ENCODE measurements at regions not wholly inside any gene's neighbourhood (a gene's known extent, or its start where the extent isn't known, plus 50 kb on each side); places are given as distances from the start of the nearest gene placed in this dataset.
"Not testable (repeated sequence)": the region's sequence is repeated elsewhere in the genome, so short reads cannot be mapped to it uniquely, and the experiment has no call there.

DNA sequence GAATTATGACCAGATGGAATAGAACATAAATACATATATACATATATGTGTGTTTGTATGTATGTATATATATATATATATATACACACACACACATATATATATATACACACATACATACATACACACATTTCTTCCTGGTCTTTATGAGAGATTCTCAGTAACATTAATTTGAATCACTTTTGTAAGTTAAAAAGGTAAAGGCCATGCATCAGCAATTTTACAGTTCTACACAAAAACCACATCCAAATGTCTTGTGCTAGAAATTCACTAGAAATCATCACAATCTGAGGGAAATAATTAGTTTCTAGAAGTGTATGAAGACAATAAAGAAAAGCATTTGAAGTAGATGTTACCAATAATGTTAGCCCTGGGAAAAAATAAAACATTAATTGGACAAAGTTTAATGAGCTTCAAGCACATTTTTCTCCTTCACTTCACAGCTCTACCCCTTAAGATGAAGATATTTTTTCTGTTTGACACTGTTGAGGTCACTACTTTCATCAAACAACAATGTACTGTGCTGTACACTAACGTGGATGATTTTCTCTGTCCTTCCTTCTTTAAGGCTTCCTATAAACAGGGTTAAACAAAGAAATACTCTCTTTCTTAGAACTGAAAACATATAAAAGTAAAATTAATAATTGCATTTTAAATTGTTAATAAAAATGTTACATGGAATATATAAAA lies 189.2 kb upstream of the NR4A3 start:
- no peak for DNase-seq (ENCODE audit: low read depth)

DNA sequence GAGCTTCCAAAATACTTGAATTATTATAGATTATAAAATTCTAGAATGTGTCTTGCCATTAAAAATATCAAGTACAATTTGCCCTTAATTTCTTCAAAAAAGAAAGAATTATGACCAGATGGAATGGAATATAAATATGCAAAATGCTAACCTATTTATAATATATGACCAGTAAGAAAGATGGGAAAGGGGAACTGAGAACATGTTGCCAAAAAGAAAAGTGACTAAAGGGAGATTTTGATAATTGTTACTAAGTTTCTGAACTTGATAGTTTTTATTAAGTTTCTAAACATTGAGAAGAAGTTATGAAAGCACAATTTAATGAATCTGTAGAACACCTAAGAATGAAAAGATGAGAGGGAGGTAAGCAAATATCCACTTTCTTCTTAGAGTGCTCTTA lies 188.4 kb upstream of the NR4A3 start:
- no peak for DNase-seq (ENCODE audit: low read depth)

DNA sequence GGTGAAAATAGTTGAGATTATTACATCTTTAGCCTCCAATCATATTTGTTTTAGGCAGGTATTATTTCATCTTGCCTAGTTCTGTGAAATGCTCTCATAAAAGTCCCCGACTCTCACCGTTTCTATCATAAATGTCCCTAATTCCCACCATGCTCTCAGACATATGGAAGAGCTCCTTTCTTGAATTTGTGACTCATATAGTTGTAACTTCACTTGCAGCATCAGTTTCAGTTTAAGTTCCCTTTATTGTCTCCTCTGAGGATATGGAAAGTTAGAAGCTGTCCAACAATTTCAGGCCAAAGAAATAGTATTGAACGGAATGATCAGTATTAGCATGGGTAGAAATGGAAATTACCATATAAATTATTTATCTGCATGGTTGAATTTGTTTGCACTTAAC lies 187.5 kb upstream of the NR4A3 start:
- no peak for DNase-seq (ENCODE audit: low read depth)

DNA sequence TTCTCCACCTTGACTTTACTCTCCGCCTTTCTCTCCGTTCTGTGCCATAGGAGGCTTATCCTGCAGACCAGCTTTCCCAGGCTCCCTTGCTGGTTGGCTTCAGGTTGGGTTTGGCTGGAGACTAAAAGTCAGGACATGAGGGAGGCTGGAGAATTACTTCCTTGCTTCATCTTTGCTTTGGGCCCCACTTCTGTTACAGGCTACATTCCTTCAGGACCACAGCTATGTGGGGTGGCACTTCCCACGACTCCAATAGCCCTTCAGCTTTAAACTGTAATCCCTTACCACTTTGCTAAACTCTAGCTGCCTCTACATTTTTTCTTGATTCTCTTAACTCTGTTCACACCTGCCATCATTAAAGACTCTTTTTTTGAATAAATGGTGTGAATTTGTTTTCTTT lies 186.7 kb upstream of the NR4A3 start:
- DNase-seq (ENCODE audit: low read depth) = no peak

DNA sequence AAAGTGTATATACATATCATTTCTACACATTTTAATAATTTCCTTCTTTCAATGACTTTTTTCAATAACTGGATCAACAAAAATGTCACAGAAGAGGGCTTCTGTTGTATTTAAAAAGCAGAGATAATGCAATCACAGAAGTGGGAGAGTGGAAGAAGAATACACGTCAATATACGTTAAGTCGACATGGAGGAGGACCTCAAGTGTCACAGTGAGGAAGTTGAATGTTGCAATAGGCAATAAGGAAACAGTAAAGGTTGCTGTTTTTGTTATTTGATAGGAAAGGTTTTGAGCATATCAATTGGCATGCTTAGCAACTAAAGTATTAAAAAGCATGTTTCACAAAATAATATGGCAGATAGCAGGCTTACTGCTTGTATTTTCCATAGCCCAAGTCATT lies 184.0 kb upstream of the NR4A3 start:
- DNase-seq (ENCODE audit: low read depth) = no peak

DNA sequence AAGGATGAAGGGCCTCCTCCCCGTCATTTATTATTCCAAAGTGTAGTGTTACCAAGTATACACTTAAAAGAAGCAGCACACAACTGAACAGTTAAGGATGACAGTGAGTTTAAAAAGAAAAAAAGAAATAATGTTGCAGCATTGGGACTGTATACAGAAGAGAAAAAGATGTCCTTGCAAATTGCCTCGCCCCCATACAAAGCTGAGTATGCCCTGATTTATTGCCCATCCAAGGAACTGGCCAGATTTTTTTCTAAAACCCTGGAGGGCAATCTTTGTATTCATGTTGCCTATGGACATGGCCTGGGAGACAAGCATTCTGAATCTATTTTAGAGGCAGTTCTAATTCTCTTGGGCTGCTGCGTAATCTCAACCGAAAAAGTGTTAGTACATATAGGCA lies 182.7 kb upstream of the NR4A3 start:
- no peak for DNase-seq (ENCODE audit: low read depth)

DNA sequence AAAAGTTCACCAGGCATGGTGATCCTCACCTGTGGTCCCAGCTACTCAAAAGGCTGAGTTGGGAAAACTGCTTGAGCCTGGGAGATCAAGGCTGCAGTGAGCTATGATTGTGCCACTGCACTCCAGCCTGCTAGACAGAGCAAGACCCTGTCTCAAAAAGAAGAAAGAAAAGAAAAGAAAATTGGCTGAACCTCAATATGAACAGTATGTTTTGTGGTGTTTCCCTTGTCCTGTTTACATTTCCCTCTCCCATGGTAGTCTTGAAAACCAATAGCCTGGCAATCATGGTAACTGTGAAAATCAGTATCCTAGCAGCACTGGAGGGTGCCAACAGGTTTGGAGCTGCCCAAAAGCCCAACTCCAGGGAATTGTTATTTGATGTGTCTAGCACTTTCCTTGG lies 174.1 kb upstream of the NR4A3 start:
- DNase-seq (ENCODE audit: low read depth) = no peak

DNA sequence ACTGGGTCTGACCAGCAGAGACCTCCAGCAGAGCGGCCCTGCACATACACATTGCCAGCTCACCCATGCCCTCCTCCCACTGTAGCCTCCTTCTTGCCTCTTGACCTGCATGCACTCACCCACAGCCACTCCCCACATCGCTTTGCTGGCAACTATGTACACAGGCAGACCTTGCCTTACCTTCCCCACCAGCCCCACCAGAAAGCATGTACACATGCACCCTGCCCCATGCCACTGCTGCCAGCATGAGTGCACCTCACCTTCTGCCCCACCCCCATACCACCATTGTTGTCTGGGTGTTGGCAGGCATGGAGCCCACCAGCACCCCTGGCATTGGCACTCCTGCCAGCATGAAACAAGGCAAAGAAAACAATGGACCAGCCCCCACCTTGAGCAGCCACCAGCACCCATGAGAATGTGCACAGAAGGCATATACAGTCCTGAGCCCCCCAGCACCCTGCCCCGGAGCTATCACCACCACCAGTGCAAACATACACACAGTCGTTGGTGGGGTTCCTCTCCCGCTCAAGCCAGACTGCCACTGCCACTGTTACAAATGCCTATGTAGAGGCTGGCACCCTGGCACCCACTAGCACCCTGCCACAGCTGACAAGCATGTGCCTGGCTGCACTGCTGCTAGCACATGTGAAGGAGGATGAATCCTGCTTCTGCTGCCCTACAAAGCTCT lies 171.4 kb upstream of the NR4A3 start:
- no peak for DNase-seq (ENCODE audit: low read depth)

DNA sequence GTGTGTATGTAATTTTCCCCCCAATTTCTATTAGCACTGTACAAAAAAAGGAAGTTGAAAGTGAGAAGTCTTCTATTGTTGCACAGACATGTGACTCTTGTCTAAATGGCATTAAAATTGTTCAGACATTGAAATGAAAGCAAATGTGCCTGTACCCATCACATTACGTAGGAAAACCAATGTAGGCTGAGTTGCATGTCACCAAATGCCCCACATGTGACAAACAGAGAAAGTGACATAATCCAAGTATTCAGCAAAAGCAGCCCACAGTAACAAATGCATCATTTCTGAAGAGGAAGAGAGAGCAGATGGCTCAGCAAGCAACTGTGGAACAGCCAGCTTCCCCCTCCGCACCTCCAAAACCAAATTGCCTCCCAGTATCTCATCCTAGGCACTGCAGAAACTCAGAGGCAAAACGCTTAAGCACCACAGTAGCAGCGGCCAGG lies 161.5 kb upstream of the NR4A3 start:
- DNase-seq (ENCODE audit: low read depth) = no peak

DNA sequence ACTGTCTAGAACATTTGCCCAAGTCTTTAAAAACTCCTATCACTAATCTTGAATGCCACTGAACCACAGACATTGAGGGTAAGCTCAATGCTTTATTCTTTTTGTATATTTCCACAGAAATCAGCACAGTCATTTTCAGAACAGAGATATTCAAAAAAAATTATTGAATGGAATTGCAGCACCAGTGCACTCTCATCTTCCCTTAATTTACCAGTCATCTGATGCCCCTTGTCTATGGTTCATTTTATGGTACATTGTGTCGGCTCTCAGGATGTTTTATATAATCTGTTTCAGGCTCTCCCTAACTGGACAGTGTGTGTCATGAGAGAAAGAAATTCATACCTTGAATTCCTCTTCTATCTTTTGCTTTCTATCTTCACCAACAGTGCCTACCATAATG lies 158.4 kb upstream of the NR4A3 start:
- DNase-seq (ENCODE audit: low read depth) = no peak

DNA sequence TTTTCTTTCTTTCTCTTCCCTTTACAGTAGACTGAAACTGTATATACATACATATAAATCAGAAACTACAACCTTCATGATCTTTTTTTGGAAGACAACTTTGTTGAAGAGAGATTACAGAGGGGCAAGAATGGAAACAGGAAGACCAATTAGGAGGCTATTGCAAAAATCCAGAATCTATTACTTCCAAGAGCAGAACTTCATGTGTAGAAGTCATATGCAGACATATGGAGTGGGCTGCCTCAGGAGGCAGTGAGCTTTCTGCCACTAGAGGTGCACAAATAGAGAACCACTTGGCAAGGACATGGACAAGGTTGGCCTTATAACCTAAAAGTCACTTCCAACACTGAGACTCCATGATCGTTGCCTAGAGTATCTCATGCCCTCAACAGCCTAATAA lies 157.8 kb upstream of the NR4A3 start:
- DNase-seq (ENCODE audit: low read depth) = no peak

DNA sequence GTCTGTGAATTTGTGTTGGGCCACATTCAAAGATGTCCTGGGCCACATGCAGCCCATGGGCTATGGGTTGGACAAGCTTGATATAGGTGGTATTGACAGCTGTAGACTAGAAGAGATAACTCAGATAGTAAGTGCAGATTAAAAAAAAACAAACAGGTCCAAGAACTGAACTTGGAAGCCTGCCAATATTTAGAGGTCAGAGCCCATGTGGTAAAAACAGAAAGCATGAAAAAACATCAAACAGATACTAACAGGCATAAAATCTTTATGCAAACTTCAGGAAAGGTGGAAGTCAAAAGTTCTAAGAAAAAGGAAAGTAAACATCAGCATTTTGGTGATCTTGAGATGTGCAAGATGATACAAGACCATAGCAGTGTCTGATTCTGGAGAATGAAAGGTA lies 155.1 kb upstream of the NR4A3 start:
- DNase-seq (ENCODE audit: low read depth) = no peak

DNA sequence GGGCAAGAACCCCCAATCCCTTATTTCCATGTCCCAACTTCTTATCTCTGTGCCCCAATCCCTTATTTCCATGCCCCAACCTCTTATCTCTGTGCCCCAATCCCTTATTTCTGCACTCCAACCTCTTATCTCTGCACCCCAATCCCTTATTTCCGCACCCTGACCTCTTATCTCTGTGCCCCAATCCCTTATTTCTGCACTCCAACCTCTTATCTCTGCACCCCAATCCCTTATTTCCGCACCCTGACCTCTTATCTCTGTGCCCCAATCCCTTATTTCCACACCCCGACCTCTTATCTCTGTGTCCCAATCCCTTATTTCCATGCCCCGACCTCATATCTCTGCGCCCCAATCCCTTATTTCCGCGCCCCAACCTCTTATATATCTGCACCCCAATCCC lies 150.8 kb upstream of the NR4A3 start:
- DNase-seq (ENCODE audit: low read depth) = not testable (repeated sequence)

DNA sequence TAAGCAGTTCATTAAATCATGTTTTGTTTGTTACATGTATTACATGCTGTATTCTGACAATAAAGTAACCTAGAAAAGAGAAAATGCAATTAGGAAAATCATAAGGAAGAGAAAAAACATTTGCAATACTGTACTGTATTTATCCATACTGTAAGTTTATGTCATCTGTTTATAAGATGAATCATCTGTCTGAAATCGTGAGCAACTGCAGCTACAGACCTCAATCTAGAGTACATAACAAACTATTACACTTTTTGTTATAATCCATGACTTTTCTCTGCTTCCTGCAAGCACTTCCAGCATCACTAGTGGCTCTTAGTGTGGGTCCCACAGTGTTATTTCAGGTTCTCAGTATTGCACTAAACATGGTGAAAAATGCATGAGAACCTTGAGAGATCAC lies 144.4 kb upstream of the NR4A3 start:
- DNase-seq (ENCODE audit: low read depth) = peak; percentile 19

DNA sequence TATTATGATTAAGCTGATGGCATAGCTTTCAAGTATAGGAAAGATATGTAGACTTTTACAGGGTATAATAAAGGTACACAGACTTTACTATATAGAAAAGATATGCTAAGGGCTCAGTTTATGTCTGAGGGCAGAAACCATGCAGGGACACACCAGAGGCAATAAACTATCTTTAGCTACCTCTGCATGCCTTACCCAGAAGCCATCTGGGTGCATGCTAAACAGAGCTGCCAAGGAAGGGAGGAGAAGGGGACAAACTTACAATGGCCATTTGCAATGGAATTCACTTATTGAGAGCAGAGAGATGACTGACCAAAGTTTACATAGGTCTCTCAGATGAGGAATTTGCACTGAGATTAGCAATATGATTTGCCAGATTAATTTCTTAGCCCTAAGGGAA lies 143.1 kb upstream of the NR4A3 start:
- DNase-seq (ENCODE audit: low read depth) = no peak

DNA sequence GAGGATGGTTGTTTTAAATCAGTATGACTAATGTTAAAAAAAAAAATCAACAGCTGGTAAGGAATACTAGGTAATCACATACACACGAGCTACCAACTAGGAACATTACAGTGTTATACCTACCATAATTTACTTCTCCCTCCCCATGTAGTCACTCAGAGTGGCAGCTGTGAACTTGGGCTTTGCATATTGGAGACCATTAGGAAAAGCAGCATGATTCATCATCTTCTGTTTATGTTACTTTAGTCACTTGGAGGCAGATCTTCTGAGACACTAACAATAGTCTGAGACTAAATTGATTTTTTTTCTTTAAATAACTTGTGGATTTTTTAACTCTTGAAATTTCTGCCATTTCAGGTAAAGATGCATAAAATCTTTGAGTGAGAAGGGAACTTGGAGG lies 141.5 kb upstream of the NR4A3 start:
- peak; percentile 20 for DNase-seq (ENCODE audit: low read depth)

DNA sequence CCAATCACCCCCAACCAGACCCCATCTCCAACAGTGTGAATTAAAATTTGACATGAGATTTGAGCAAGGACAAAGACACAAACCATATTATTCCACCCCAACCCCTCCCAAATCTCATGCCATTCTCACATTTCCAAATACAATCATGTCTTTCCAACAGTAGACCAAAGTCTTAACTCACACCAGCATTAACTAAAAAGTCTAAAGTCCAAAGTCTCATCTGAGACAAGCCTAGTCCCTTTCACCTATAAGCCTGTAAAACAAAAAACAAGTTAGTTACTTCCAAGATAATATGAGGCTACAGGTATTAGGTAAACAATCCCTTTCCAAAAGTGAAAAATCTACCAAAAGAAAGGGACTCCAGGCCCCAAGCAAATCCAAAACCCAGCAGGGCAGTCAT lies 140.6 kb upstream of the NR4A3 start:
- no peak for DNase-seq (ENCODE audit: low read depth)

DNA sequence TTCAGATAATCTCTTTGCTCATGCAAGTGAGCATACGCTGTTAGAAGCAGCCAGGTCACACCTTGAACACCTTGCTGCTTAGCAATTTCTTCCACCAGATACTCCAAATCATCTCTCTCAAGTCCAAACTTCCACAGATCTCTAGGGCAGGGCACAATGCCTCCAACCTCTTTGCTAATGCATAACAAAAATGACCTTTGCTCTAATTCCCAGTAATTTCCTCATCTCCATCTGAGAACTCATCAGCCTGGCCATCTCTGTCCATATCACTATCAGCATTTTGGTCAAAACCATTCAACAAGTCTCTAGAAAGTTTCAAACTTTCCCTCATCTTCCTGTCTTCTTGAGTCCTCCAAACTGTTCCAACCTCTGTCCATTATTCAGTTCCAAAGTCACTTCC lies 139.3 kb upstream of the NR4A3 start:
- no peak for DNase-seq (ENCODE audit: low read depth)

DNA sequence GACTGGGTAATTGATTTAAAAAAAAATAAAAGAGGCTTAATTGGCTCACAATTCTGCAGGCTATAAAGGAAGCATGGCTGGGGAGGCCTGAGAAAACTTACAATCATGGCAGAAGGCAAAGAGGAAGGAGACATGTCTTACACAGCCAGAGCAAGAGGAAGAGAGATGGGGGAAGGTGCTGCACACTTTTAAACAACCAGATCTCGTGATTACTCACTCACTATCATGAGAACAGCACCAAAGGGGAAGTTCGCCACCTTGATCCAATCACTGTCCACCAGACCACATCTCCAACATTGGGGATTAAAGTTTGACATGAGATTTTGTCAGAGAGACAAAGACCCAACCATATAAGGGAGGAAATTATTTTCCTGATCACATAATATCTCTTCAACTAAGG lies 138.8 kb upstream of the NR4A3 start:
- DNase-seq (ENCODE audit: low read depth) = no peak

DNA sequence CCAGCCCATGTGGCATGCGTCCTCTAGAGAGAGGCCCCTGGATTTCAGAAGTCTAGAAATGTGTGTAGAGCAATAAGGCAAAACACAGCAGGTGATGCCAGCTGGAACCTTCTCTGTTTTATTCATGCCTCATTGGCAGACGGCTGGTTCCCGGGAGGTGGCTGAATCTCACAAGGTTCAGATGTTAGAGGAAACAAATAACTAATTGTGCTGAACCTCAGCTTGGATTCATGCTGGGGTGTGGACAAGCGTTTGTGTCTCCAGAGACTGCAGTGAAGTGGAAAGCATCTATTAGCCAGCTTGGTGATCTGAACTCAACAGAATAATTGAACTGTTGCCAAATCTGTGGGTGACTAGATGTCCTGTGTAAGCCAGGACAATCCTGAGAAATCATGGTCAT lies 131.1 kb upstream of the NR4A3 start:
- DNase-seq (ENCODE audit: low read depth) = no peak

DNA sequence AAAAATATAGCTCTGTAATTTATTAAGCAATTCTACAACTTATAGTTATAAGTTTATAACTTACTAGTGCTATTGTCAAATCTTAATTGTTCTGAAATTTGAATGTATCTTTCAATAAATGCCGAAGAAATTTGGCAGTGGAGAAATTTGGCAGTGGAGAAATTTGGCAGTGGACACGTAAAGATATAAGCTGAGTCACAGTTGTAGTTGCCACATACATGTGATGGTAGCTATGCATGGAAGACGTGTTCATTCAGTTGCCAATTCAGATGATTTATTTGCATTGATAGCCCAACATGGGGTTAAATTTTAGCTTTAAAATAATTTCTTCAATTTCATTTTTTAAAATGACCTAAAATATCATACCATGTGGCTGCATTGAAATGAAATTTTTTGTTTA lies 127.8 kb upstream of the NR4A3 start:
- no peak for DNase-seq (ENCODE audit: low read depth)

DNA sequence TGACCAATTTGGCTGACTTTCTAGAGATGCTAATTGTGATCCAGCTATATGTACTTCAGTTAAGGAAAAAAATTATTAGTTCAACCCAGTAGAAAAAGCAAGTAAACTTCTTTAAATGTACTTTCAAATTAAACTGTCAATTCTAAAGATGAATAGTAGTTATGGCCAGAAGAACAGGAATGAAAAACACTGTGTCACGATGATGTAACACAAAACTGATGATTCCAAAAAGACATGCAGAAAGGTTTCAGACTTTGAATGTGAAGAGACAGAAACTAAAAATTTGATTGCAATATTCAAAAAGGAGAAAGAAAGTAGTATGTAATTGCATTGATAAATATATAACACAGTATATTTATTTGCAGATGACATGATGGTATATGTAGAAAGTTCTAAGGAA lies 127.3 kb upstream of the NR4A3 start:
- no peak for DNase-seq (ENCODE audit: low read depth)

DNA sequence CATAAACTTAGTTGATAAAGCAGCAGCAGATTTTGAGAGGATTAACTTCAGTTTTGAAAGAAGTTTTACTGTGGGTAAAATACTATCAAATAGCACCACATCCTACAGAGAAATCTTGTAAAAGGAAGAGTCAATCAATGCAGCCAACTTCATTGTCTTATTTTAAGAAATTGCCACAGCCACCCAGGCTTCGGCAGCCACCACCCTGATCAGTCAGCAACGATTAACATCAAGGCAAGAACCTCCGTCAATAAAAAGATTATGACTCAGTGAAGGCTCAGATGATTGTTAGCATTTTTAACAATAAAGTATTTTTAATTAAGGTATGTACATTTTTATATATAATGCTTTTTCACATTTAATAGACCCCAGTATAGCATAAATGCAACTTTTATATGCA lies 122.3 kb upstream of the NR4A3 start:
- no peak for DNase-seq (ENCODE audit: low read depth)

DNA sequence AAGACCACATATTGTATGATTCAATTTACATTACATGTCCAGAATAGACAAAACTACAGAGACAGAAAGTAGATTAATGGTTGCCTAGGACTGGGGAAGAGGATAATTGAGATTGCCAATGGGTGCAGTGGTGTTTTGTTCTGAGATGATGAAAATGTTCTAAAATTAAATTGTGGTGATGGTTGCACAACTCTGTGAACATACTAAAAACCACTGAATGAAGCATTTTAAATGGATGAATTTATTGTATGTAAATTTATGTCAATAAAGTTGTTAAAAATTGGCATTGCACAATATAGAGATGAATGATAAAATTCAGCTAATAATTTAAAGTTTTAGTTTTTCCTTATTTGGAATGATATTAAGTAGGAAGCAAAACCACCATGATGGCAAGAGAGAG lies 109.5 kb upstream of the NR4A3 start:
- no peak for DNase-seq (ENCODE audit: low read depth)

All from HS-5 (cell line).